Rectal smooth muscle tissue (tissue), 1 donor: ENCODE measurements at regions not wholly inside any gene's neighbourhood (a gene's known extent, or its start where the extent isn't known, plus 50 kb on each side); places are given as distances from the start of the nearest gene placed in this dataset.

Experiments used
- H3K27ac ChIP-seq: one replicate; pipeline ENCODE4 v1.7.0; 2013; ENCODE audit warnings: low read depth, low read length, inconsistent platforms
- H3K27me3 ChIP-seq: one replicate; pipeline ENCODE4 v1.7.0; 2013; ENCODE audit warnings: low read length; ENCODE audit not compliant: control insufficient read depth, insufficient read depth
- H3K36me3 ChIP-seq: one replicate; pipeline ENCODE4 v1.7.0; 2013; ENCODE audit warnings: low read length; ENCODE audit not compliant: control insufficient read depth, insufficient read depth
- H3K4me1 ChIP-seq: one replicate; pipeline ENCODE4 v1.7.0; 2013; ENCODE audit warnings: low read length; ENCODE audit not compliant: control insufficient read depth, insufficient read depth
- H3K4me3 ChIP-seq: one replicate; pipeline ENCODE4 v1.7.0; 2013; ENCODE audit warnings: low read length
- H3K9ac ChIP-seq: one replicate; pipeline ENCODE4 v1.7.0; 2013; ENCODE audit warnings: low read length

DNA sequence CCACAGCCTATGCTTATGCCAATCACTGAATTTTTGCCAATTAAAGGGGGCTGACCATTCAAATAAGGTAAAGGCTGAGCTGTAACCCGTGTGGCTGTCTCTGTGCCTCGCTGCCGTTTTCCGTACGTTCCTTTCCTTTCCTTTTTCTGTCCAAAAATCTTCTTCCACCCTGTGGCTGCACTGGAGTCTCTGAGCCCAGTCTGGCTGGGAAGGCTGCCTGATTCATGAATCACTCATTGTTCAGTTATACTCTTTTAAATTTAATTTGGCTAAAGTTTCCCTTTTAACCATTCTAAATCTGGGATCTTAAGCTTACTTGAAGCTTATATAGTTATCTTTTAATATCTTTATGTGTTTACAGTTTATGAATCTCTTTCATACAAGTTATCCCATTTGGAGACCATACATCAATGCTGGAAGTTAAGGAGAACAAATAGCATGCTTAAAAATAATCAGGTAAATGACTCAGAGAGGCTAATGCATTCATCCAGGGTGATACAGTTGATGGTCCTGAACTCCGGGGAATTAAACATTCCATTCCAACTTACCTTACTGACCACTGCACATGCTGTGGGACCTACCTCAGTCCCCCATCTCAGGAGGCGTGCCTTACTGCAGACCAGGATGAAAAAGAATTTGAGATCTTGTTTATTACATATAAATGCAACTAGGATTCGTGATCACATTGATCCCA is 385.3 kb upstream of the ADARB2 start:
- no peaks in the 10 kb centered on the region for H3K36me3 ChIP-seq
- H3K27ac ChIP-seq, result no peak overlapping the region
- H3K27me3 ChIP-seq, result no peaks in the 10 kb centered on the region
- H3K4me1 ChIP-seq, result no peaks in the 10 kb centered on the region
- H3K4me3 ChIP-seq, result no peak overlapping the region
- H3K9ac ChIP-seq, result no peak overlapping the region

DNA sequence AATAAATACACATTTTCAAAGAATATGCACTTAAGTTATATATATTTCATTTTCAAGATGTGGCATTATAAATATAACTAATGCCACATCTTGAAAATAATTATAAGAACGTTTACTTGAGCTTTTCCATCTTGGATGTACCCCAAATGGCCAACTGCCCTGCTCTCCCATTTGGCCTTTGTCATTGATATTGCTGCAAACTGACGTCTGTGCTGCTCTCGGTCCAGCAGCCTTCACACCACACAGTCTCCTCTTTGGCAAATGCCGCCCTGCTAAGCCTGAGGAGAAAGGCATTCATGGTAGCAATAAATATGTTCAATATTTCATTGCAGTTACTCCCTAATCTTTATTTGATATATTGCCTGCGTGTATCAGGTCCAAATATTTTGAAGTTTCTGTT is 384.6 kb upstream of the ADARB2 start:
- H3K4me1 ChIP-seq, result no peaks in the 10 kb centered on the region
- no peaks in the 10 kb centered on the region for H3K36me3 ChIP-seq
- H3K9ac ChIP-seq, result no peak overlapping the region
- H3K27ac ChIP-seq, result no peak overlapping the region
- H3K4me3 ChIP-seq, result no peak overlapping the region
- no peaks in the 10 kb centered on the region for H3K27me3 ChIP-seq

DNA sequence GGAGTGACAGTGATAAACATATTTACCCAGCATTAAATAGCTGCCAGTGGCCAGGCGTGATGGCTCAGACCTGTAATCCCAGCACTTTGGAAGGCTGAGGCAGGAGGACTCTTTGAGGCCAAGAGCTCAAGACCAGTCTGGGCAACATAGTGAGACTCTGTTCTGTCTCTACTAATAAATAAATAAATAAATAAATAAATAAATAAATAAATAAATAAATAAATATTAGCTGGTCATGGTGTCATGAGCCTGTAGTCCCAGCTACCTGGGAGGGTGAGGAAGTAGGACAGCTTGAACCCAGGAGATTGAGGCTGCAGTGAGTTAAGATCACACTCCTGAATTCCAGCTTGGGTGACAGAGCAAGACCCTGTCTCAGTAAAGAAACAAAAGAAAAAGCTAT is 384.0 kb upstream of the ADARB2 start:
- Histone ChIP-seq H3K27me3 (no peaks in the 10 kb centered on the region), H3K27ac (no peak overlapping the region), H3K4me3 (no peak overlapping the region), H3K4me1 (no peaks in the 10 kb centered on the region), H3K9ac (no peak overlapping the region), H3K36me3 (no peaks in the 10 kb centered on the region)

DNA sequence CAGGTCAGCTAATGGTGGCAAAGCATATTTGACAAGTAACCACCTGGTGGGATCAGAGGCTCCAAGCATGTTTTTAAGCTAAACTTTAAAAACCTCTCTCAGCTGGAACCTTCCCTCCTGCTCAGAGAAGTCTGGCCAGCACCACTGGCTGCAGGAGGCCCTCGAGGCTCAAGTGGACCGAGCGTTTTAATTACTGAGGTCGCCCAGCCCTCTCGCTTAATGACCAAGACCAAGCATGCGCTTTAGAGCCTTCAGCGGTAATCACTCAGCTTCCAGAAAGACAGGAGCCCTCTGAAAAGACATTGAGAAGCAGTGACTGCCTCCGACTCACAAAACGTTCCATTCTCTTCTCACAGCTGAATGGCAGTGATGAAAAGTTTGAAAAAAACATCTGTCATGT is 383.4 kb upstream of the ADARB2 start:
- H3K4me3 ChIP-seq, result no peak overlapping the region
- H3K4me1 ChIP-seq, result no peaks in the 10 kb centered on the region
- no peak overlapping the region for H3K27ac ChIP-seq

DNA sequence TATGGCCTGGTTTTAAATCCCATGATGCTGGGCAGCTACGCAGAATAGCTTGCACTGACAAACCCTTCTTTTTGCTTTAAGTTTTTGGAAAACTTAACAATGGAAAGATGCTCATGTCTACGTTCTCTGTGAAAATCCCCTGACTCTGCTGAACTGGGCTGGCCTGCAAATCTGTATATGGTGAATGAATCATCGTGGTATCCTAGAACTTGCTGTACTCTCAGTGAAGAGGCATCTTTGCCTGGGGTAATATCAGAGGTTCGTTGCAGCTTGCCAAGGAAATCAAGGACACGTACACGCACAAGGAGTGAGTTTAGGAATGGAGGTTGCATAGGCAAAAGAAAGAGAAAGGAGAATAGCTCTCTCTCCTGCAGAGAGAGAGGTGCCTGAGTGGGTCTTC is 382.0 kb upstream of the ADARB2 start:
- Histone ChIP-seq H3K27ac (no peak overlapping the region), H3K4me3 (no peak overlapping the region)

More for the DNA sequence above, 383.4 kb upstream of the ADARB2 start:
- no peaks in the 10 kb centered on the region for H3K36me3 ChIP-seq
- H3K27me3 ChIP-seq, result no peaks in the 10 kb centered on the region
- H3K9ac ChIP-seq, result no peak overlapping the region

DNA sequence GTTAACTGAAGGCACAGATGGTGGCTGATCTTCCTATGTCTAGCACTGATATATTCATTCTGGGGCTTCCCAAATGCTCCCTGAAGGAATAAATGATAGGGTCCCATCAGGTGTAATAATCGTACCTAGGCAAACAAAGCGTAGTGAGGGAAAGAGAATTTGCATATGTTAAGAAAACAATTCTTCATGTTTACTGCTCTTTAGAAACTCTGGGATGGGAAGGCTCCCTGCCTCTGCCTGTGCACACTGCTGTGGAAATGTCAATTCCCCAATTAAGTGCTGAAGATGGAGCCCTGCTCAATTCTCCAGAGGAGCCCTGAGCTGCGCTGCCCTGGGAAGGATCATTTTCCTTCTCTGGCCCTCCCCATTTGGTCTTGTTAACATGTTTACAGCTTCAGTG is 380.9 kb upstream of the ADARB2 start:
- Histone ChIP-seq H3K27ac (no peak overlapping the region), H3K4me3 (no peak overlapping the region), H3K27me3 (no peaks in the 10 kb centered on the region), H3K36me3 (no peaks in the 10 kb centered on the region), H3K9ac (no peak overlapping the region), H3K4me1 (no peaks in the 10 kb centered on the region)

More for the DNA sequence above, 382.0 kb upstream of the ADARB2 start:
- H3K9ac ChIP-seq, result no peak overlapping the region
- H3K4me1 ChIP-seq, result no peaks in the 10 kb centered on the region
- H3K36me3 ChIP-seq, result no peaks in the 10 kb centered on the region
- H3K27me3 ChIP-seq, result no peaks in the 10 kb centered on the region

DNA sequence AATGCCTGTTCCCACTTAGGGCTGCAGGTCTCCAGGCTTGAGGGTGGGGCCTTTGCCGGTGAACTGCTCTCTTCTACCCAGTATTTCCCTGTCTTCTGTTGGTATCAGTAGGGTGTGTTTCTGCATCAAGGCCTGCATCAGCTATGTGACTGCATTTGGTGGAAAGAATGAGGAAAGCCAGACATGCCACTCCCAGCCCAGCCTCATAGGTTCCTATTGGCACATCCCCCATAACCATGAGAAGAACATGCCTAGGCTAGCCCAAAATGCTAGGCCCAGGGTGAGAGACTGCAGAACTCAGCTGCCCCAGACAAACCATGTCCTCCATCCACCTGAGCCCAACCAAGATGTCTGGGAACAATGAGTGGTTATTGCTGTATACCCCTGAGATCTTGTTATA is 380.3 kb upstream of the ADARB2 start:
- no peak overlapping the region for H3K9ac ChIP-seq
- no peaks in the 10 kb centered on the region for H3K4me1 ChIP-seq
- no peaks in the 10 kb centered on the region for H3K27me3 ChIP-seq
- no peaks in the 10 kb centered on the region for H3K36me3 ChIP-seq
- H3K4me3 ChIP-seq, result no peak overlapping the region
- no peak overlapping the region for H3K27ac ChIP-seq

DNA sequence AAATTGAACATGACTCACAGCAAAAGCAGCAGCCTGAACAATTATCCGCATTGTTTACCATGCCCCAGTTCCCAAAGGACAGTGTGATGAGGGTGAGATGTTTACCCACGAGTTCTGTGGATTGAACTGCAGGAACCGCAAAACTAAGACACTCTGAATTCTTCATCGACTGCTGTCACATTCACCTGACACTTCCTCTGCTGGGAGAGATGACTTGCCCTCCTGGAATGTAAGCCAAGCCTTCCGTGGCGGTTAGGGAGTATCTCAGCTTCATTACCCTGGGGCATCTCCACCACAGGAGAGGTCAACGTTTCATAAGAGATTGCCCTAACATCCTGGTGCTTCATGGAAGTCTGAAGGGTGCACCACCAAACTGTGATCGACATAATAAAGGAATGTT is 374.6 kb upstream of the ADARB2 start:
- H3K36me3 ChIP-seq, result no peaks in the 10 kb centered on the region
- H3K27ac ChIP-seq, result no peak overlapping the region
- H3K4me1 ChIP-seq, result no peaks in the 10 kb centered on the region
- H3K4me3 ChIP-seq, result no peak overlapping the region
- H3K9ac ChIP-seq, result no peak overlapping the region
- no peaks in the 10 kb centered on the region for H3K27me3 ChIP-seq

DNA sequence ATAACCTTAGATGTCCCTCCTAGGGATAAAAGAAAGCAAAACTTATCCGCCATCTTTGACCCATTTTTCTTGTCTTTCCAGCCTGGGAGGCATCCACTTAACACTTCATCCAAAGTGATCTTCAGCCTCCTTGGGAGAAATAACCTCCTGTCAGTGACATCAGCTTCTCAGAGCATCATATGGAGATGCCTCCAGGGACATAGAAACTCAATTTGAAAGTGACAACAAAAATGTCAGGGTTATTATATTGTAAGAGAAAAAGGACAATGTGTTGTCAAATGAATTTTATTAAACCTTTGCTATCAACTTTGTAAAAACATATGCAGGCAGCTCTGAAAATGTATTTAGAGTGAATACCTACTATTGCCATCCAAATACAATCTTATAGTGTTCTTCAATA is 371.2 kb upstream of the ADARB2 start:
- Histone ChIP-seq H3K36me3 (no peaks in the 10 kb centered on the region), H3K27ac (no peak overlapping the region), H3K27me3 (no peaks in the 10 kb centered on the region), H3K4me1 (no peaks in the 10 kb centered on the region), H3K4me3 (no peak overlapping the region), H3K9ac (no peak overlapping the region)

DNA sequence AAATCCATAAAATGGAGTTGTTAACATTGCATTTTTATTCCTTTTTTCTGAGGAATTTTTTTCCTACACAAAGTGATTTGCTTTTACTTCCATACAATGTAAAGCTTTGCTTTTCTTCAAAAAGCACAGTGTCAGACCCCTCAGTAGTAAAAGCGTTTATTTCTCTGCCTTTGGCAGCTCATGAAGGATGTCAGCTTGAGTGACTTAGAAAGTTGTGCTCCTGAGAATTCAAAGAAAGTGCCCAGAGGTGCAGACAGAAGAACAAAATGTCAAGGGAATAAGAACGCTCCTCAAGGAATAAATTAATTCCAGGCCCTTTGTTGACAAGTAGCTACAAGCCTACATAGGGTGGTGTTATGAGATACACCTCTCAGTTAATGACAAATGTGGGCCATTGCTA is 369.3 kb upstream of the ADARB2 start:
- Histone ChIP-seq H3K27ac (no peak overlapping the region), H3K9ac (no peak overlapping the region), H3K36me3 (no peaks in the 10 kb centered on the region), H3K4me1 (no peaks in the 10 kb centered on the region), H3K4me3 (no peak overlapping the region), H3K27me3 (no peaks in the 10 kb centered on the region)

DNA sequence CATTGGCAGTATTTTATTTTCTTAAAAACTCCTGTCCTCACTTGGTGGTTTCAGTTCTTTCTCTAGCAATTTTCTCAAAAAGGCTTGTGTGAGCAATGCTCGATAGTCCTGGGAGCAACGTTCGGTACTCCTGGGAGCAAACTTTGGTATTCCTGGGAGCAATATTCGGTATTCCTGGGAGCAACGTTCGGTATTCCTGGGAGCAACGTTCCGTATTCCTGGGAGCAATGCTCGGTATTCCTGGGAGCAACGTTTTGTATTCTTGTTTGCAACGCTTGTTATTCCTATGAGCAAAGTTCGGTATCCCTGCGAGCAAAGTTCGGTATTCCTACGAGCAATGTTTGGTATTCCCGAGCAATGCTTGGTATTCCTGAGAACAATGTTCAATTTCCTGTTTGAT is 362.0 kb upstream of the ADARB2 start:
- no peaks in the 10 kb centered on the region for H3K27me3 ChIP-seq
- no peak overlapping the region for H3K4me3 ChIP-seq
- no peak overlapping the region for H3K9ac ChIP-seq
- H3K27ac ChIP-seq, result no peak overlapping the region
- H3K36me3 ChIP-seq, result no peaks in the 10 kb centered on the region
- no peaks in the 10 kb centered on the region for H3K4me1 ChIP-seq

DNA sequence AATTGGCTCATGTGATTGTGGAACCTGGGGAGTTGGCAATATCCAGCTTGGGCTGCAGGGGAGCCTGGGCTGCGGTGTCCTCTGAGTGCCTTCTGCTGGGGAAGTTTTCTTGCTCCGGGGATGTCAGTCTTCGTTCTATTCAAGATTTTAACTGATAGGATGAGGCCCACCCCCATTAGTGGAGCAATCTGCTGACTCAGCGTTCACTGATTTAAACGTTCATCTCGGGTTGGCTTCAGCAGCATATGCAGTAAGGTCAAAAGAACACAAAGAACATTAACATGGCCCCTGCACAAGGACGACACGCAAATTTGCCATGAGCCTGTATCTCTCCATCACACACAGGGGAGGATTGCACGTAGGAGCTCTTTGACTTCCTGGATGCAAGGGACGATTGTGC is 360.6 kb upstream of the ADARB2 start:
- Histone ChIP-seq H3K27ac (no peak overlapping the region), H3K4me3 (no peak overlapping the region), H3K36me3 (no peaks in the 10 kb centered on the region), H3K9ac (no peak overlapping the region), H3K4me1 (no peaks in the 10 kb centered on the region), H3K27me3 (no peaks in the 10 kb centered on the region)

DNA sequence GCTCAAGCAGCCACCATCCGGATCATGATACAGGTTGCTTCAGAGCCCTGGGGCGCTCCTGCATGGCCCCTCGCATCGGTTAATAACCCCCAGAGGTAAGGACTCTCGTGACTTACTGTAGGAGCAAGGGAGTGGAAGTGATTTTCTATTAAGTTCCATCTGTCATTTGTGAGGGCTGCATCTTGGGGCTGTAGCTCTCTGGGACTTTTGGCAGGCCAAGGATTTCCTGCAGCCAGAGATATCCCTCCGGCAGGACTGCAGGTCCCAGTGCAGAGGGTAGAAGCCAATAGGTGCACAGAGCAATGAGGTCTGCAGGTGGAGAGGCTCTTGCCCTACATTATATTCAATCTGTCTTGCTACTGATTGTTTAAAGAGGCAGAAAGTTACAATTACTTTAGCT is 356.8 kb upstream of the ADARB2 start:
- Histone ChIP-seq H3K4me3 (no peak overlapping the region), H3K27ac (no peak overlapping the region), H3K9ac (no peak overlapping the region), H3K4me1 (no peaks in the 10 kb centered on the region), H3K27me3 (no peaks in the 10 kb centered on the region), H3K36me3 (no peaks in the 10 kb centered on the region)
